Left hindlimb (tissue), 1 donor: ENCODE measurements at regions not wholly inside any gene's neighbourhood (a gene's known extent, or its start where the extent isn't known, plus 50 kb on each side); places are given as distances from the start of the nearest gene placed in this dataset.
"Not testable (repeated sequence)": the region's sequence is repeated elsewhere in the genome, so short reads cannot be mapped to it uniquely, and the experiment has no call there.

Source experiments
- DNase-seq: peaks from one replicate; pipeline ENCODE4 v3.0.0-alpha.2; 2018

DNA sequence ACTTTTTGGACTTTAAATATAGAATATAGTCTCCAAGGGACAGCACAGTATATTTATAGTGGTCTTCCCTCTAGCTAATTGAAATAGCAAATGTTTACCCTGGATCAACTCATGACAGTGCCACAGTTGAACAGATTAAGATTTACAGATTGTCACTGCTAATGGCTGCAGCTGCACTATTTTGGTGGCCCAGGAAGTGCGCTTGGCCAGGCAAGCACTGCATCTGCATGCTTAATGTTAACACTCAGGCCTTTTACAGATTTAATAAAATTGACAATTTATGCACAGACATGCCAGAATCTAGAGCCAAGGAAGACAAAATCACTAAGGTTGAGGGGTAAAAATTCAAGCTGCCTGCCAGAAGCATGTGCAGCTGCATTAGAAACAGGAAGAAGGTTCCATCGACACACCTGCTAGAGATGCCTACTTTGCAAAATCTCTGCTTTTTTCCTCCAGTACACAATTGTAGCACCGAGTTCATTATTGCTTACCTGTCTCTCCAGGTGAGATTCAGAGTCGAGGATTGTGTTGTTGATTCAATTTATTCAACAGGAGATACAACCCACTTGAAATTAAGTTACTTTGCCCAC is 1042.3 kb upstream of the NRXN1 start:
- no peak for DNase-seq

DNA sequence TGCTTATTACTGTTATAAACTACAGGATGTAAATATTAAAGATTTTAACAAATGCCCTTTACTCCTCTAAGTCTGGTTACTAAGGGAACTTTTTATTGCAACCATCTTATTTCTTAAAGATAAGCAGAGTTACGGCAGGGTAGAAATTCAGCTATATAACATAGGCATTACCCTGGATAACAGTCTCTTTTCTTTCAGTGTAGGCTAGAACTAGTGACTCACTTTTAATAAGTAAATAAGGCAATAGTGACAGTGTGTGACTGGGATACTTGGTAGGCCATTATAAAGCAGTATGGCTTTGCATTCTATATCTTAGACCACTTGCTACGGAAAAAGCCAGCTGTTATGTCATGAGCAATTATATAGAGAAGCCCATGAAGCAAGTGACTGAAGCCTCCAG is 1041.0 kb upstream of the NRXN1 start:
- DNase-seq, result no peak

DNA sequence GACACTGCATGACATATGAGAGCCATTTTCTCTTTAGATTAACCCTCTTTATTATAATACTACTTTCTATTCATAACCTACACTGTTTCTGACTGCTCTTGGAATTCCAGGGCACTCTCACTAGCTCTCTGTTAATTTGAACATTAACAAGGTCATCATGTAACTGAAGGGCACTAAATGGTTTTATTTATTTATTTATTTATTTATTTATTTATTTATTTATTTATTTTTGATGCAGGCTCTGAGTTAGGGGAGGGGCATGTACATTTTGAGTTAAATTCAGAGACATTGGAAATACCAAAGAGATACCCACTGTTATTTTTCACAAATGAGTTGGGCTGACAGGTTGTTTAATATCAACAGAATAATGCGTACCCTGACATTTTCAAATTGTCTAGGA is 1038.7 kb upstream of the NRXN1 start:
- DNase-seq, result no peak

DNA sequence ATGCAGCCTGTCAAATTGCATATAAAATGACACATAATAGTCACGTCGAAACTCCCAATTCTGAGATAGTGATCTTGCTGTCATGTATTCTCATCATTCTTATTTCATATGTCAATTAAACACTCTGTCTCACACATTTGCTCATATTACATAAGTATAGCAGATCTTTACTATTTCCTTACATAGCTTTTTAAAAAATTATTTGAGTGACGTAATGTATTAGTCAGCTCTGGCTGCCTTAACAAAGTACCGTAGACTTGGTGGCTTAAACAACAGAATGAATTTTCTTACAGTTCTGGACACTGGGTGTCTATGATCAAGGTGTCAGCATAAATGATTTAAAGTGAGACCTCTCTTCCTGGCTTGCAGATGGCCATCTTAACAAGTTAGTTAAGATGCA is 1032.3 kb upstream of the NRXN1 start:
- no peak for DNase-seq

DNA sequence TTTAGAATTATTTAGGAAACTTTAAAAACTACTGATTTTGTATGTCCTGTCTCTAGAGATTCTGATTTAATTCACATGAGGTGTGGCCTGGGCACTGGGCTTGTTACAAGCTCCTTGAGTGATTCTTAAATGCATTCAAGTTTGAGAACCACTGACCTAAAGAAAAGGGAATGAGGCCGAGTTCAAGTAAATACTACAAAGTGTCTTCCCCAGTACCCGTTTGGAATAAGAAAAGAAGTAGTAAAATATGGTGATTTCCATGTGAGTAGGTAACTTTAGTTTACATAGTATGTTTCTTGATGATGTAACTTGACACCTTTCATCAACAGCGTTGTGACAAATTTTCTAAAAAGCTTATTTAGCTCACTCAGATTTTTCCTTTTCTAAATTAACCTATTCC is 1022.9 kb upstream of the NRXN1 start:
- DNase-seq, result no peak

DNA sequence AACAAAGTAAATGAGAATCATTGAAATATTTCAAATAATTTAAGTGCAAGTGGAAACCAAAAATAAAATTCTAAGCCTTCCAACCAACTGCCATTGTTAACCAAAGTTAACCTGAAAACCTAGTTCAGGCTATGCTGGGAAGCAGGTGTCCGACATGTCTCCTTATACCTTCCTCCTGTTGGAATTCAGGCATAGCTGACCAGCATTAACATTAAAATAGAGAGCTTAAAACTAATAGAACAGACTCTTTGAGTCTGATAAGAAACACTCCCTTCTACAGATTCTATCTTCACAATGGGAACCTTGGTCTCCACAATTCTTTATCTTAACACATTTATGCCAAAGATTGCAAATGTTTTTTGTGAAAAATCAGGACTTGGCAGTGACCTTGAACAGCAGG is 1004.9 kb upstream of the NRXN1 start:
- no peak for DNase-seq

DNA sequence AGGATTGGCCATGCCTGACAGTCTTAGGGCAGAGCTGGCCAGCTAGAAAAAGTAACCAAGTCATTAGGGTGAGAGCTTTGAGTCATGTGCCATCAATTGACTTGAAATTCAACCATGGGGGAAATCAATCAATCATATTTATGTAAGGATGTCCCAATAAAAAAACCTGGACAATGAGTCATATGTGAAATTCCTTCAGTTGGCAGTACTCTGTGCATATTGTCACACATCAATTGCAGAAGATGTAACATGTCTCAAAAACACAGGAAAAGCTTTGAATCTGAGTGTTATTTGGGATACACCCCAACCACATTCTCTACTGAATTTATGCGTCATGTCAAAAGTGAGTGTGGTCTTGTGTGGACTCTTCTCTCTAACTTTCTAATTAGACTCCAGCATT is 1004.1 kb upstream of the NRXN1 start:
- no peak for DNase-seq

DNA sequence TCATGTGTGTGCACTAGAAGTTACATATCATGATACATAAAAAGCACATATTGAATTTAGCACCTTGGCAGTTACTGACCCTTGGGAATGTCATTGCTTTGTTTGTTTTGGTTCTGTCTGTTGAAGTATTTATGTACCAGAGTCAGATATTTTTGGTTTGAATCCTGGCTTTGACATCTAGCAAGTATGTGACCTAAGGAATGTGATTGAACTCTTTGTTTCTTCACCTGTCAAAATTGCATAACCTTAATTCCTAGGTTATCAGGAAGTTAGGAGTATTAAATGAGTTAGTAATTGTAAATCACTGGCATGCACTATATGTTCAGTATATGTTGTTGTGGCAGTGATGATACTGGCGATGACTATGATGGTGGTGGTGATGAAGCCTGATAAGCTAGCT is 1003.5 kb upstream of the NRXN1 start:
- no peak for DNase-seq

DNA sequence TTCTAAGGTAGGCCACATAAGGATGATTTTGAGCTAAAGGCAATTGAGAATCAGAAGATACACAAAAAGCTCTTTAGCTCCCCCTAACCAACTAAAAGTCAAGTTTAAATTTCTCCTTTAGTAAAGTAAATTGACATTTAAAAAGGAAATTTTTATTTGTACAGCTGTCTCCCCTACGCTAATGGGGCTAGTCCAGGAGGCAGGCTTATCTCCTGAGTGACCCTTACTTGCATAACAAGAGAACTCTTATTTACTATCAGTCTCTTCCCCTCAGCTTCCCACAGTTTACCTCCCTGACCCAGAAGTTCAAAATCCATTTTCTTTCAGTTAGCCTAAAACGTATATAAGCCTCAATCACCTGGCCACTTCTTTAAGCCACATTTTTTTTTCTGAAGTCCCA is 1002.8 kb upstream of the NRXN1 start:
- DNase-seq, result no peak

DNA sequence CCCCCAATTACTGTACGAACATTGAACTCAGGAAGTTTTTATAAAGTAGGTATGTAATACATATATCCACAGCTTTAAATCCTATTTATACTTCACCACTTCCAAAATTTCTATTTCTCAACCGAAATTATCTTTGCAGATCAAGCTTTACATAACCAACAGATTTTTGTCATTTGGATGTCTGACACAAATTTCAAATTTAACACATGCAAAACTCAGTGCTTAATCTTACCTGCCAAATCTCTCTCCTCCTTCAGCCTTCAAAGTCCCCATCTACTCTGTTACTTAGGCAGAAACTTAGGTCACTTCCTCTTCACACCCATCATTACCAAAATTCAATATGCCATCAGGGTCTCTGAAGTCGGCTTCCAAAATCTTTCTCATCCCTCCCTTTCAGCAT is 990.1 kb upstream of the NRXN1 start:
- DNase-seq, result no peak

DNA sequence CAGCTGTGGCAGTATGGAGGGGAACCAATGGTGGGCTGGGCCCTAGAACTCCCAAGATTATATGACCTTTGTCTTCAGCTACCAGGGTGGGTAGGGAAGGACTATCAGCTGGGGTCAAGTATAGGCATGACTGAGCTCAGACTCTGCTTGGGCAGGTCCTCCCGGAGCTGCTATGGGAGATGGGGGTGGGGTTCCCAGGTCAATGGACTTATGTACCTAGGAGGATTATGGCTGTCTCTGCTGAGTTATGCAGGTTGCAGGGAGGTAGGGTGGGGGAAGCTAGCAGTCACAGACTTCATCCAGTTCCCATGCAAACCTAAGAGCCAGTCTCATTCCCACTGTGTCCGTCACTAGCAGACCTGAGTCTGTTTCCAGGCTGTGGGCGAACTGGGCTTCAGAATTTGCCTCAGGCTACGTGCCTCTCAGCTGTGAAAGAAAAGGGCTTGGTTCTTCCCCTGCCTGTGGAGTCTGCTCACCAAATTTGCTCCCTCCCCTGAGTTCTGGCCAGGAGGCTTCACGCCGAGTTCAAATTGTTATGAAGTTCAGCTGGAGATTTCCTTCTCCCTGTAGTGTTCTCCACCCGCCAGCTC is 985.8 kb upstream of the NRXN1 start:
- no peak for DNase-seq

DNA sequence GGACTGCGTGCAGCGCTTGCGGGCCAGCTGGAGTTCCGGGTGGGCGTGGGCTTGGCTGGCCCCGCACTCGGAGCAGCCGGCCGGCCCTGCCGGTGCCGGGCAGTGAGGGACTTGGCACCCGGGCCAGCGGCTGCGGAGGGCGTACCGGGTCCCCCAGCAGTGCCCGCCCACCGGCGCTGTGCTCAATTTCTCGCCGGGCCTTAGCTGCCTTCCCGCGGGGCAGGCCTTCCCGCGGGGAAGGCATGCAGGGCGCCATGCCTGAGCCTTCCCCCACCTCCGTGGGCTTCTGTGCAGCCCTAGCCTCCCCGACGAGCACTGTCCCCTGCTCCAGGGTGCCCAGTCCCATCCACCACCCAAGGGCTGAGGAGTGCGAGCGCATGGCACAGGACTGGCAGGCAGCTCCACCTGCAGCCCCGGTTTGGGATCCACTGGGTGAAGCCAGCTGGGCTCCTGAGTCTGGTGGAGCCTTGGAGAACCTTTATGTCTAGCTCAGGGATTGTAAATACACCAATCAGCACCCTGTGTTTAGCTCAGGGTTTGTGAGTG is 975.0 kb upstream of the NRXN1 start:
- DNase-seq, result not testable (repeated sequence)

DNA sequence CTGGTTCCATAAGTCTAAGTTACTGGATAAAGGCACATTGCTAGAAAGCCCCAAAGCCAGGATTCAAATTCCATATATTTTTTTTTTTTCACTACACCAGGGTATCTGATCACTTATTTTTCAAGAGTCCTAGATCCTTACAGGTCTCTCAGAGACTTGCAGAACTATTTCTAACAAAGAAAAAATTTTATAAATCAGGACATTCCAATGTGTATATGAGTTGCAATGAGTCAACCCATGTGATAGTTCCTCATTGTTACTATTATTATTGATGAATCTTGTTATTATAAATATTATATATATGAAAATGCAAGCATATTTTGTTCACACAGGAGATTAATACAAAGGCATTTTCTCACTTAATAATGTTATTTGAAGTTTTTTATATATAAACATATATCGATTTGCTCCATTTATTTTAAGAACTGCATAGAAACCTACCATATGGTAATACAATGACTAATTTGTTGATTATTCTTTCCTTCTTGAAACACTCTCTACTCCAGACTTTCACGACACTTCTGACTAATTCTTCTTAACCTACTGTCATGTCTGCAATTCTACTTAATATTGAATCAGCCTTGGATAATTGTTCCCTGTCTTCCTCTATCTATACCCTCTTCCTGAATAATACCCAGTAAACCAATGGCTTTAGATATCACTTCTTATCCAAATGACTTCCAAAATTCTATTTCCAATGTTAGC is 968.4 kb upstream of the NRXN1 start:
- no peak for DNase-seq

DNA sequence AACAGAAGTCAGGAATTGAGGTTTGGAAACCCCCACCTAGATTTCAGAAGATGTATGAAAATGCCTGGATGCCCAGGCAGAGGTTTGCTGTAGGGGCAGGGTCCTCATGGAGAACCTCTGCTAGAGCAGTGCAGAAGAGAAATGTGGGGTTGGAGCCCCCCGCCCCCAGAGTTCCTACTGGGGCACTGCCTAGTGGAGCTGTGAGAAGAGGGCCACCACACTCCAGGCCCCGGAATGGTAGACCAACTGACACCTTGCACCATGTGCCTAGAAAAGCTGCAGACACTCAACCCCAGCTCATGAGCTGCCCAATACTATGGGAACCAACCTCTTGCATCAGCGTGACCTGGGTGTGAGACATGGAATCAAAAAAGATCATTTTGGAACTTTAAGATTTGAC is 967.0 kb upstream of the NRXN1 start:
- DNase-seq, result no peak

DNA sequence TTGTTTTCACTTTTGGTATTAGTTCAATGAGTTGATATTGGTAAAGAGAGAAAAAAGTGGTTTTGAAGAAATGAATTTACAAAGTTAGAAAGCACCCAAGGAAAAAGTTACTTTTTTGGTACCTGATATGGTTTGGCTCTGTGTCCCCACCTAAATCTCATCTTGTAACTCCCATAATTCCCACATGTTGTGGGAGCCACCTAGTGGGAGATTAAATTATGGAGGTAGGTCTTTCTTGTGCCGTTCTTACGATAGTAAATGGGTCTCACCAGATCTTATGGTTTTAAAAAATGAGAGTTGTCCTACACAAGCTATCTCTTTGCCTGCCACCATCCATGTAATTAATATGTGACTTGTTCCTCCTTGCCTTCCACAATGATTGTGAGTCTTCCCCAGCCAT is 965.6 kb upstream of the NRXN1 start:
- DNase-seq, result no peak

DNA sequence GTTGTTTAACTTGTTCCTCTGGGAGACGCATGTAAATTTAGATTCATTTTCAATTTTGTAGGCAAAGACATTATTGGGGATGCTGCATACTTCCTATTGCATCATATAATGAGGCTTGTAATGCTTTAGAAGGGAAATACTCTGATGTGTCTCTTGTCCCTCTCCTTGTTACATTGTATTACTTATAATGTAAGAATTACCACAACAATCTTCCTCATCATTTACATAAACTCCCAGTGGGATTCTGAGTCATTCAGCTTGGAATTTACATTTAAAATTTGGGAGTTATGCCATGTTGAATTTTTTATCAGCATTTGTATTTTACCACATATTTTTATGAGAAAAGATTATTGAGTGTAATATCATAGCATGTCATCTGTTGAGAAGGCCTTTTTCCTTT is 963.4 kb upstream of the NRXN1 start:
- DNase-seq, result no peak

DNA sequence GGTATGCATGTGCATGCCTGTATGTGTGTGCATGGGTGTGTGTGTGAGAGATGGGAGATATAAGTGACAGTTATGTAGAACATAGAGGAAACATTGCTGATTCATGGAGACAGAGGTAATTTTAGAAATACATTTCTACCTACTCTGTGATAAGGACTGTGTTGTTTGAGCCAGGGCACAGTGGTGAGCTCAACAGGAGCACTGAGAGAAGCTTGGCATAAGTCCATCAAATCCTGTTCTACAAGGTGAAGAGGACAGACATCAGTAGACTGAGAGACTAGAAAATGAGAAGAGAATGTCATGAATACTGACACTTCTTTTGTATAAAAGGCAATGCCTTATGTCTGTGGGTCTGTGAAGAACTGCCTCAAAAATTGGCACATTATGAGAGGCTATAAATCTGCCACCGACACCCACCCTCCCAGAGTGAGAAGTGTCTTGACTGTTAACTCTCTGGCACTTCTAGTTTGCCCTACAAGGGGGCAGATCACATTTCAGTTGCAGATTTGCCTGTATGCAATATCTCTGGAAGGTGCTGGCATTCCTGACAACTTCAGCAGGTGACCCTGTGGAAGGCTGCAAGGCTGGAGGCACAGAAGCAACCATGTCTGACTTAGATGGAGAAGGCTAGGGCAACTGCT is 962.3 kb upstream of the NRXN1 start:
- no peak for DNase-seq

DNA sequence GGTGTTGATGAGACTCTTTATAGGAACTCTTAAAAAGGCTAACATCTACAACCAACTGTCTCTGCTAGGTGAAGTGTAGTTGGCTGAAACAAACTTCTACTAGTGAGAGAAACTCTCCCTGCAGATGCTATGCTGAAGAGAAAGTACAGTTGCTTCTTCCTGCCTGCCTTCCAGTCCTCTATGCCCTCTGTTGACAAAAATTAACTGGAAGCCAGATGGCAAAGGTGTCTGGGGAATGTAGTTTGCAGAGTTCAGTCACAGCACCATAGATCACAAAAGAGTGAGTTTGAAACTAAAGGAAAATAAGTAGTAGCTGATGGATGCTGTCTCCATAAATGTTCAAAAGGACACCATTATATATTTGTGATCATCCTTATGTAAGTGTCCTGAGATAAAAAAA is 958.8 kb upstream of the NRXN1 start:
- no peak for DNase-seq

DNA sequence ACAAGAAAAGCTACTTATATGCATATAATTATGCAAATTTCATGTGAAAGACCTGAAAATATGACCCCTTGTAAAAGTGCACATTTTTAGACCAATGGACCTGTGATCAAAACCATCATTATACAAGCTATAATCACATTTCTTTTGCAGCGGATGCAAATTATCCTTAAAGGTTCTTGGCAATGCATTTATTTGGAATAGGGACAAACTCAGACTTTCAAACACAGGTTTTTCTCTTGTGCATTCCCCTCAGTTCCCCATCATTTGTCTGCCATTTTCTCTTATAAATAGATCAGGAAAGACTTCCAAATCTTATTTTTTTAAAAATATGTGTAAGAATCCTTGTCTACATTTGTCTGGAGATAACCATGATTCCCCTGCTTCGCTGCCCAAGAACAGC is 954.2 kb upstream of the NRXN1 start:
- DNase-seq, result no peak

DNA sequence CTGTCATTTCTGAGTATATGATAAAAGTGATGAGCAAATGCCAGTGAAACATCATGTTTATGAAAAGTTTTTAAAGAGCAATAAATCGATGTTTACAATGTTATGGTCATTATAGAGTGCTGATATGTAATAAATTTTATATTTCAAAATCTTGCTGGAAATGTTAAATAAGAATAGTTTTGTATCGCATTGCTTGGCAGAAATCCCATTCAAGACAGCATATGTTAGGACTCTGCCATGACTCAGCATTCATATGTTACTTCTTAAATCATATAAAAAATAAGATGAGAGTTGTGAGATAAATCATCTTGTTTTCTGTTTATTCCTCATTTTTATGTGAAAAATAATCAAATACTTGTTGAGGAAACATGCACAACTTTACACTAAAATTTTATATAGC is 949.9 kb upstream of the NRXN1 start:
- no peak for DNase-seq

DNA sequence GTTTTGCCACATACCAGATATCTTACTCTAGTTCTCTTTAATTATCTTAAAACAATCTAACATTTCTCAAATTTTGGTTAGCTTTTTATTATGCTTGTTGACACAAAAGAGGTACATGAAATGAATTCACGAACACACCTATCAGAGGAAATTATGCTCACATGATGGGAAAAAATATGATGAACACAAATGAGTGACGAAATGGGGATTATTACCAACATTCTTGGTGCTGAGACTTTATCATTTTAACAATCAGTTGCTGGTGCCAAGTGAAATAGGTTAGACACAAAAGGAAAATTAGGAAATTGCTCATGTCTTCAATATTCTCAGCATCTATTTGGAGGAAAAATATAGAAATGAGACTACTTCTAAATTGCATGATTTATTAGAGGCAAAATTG is 944.7 kb upstream of the NRXN1 start:
- no peak for DNase-seq

DNA sequence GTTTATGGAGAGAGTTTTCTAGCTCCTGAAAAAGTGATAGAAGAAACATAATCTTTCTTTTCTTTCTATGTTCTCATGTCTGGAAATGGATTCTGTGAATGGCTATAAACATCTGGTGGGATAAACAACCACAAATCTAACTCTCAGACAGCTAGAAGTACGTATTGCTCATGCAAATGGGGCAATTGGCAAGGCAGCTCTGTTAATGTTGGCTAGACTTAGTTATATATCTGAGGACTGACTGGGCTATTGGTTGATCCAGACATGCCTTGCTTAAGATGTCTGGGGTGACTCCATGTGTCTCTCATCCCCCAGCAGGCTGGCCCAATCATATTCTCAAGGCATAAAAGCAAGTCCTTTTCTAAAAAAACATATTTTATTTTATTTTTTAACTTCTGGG is 939.2 kb upstream of the NRXN1 start:
- no peak for DNase-seq

DNA sequence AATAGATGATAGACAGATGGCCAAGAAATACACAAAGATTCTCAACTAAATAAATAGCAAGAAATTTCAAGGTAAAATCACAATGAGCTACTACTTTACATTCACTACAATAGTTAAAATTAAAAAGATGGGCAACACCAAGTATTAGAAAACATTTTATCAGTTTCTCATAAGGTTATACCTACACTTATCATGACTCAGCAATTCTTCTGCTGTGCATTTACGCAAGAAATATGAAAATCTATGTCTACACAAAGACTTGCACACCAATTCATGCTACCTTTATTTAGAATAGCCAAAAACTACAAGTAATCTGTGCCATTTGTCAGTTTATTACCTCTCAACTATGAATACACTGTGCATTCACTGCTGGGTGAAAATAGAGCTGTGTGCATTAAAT is 937.4 kb upstream of the NRXN1 start:
- no peak for DNase-seq

DNA sequence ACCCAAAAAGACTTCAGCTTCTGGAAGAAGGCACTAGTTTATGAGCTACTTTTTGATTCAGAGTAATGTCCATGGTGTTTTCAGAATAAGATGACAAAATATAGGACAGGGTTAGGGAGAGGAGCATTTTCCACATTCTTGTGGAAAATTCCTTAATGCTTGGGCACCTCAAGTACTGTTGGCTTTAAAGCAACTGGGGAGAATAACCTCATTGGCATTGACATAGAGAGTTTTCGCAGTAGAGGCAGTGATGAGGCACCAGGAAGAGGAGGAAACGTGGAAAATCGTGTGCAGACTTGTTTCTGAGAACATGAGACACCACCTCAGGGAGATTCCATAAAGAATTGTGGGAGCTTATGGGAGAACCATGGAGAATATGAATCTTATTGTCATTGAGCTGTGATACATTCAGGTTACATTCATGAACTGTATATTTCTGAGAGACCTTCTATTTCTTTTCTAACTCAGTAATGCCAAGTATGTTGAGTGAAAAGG is 929.0 kb upstream of the NRXN1 start:
- no peak for DNase-seq
